Activated CD8-positive, alpha-beta memory T cell treated with anti-CD3 and anti-CD28 coated beads, Interleukin-2, amount 50 U/mL, for 4 hours (primary cell): ENCODE measurements at regions not wholly inside any gene's neighbourhood (a gene's known extent, or its start where the extent isn't known, plus 50 kb on each side); places are given as distances from the start of the nearest gene placed in this dataset.
"Not testable (repeated sequence)": the region's sequence is repeated elsewhere in the genome, so short reads cannot be mapped to it uniquely, and the experiment has no call there.

Experiments
- DNase-seq: peaks from one replicate; pipeline ENCODE4 v3.0.0-alpha.2; 2020

DNA sequence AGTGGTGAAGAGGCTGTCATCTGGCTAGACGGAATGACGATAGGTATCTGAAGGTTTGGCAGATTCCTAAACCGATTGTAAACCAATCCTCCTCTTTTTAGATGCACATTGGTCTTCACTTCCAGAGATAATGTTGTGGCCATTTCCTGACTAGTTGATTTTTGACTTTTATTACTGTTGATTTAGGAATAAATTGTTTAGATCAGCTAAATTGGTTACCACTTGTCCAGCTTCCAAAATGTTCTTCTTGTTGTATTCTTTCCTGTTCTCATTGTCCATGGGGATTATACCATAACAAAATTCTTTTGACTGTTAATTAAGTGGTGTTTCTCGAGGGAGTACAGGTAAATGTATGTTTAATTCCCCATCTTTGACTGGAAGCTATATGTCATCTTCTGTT is 119.7 kb downstream of the MACROH2A1 start:
- DNase-seq, result no peak

DNA sequence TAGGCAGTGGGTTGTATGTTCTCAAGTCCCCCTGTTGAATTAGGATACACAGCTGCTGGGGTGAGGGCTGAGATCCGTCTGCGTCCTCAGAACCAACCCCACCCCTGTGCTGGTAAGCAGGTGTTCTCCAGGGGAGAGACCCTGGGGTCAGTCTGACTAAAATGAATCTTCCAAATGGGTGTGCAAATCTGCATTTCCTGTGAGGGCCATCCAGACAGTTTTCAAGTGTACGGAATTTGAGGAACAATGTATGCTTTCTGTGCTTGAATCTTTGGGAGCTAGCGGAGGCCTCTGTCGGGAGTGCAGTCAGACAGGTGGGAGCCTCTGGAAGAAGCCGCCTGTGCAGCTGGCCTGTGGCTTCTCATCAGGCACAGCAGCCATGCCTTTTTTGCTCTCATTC is 122.9 kb downstream of the MACROH2A1 start:
- DNase-seq, result no peak

DNA sequence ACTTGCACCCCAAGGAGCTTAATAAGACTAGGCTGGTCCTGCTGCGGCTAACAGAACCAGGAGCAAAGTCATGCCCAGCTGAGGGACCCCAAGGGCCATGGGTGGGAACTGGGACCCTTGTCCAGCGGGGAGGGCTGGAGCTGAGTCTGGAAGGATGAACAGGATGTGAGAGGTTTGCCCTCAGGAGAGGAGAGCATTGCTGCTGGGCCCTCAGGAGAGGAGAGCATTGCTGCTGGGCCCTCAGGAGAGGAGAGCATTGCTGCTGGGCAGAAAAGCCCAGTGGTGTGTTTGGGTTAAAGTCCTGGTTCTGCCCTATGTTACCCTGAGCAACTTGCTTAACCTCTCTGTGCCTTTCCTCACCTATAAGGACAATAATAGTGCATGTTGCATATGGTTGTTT is 125.8 kb downstream of the MACROH2A1 start:
- DNase-seq, result no peak

DNA sequence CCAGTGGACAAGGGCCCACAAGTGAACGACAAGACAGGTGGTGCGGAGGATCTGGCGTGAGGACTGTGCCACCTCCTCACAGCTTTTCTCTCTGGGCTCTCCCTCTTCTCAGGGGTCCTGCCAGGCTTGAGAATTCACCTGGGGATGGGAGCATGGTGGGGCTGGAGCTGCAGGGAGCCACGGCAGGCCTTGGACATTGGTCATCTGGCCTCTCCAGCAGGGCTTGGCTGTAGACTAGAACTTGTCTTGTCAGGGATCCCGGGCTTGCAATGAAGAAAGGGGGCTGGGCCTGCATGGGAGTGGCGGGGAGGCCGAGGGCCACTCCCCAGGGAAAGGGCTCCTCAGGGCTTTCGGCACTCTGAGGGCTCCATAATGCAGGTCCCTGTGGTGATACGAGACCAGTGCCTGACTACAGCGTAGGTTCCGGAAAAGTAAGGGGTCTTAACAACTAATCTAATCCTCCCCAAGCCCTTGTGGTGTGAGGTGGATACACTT is 126.7 kb downstream of the MACROH2A1 start:
- DNase-seq, result no peak

DNA sequence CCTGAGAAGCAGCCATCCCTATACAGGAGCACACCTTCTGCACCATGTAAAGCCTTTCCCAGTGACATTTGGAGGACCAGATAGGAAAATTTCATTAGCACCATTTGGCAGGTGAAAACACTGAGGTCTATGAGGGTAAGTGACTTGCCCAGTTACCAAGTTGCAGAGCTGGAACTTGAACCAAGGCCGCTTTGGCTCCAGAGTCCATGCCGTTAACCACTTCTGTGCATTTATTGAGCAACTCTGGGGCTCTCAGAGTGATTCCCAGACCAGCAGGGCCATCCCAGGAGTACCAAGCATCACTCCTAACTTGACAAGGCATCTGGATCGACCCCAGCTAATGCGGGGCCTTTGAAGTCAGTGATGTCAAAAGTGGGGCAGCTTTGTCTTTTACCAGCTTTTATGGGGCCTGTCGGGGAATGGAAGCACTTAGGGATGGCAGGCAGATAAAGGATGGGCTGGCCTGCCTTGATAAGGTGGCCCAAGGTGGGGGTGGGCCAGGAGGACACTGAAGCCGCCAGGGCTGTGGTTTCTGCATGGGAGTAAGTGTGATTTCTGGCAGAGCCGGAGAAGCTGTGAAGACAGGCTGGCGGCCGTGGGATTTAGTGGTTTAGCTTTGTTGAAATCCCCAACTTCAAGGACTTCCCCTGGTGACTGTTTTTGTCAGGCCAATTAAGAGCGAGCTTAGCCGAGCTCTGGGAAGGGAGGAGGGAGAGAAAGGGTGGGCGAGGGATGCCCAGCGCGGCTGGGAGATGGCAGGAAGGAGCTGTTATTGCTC is 127.3 kb downstream of the MACROH2A1 start:
- no peak for DNase-seq

DNA sequence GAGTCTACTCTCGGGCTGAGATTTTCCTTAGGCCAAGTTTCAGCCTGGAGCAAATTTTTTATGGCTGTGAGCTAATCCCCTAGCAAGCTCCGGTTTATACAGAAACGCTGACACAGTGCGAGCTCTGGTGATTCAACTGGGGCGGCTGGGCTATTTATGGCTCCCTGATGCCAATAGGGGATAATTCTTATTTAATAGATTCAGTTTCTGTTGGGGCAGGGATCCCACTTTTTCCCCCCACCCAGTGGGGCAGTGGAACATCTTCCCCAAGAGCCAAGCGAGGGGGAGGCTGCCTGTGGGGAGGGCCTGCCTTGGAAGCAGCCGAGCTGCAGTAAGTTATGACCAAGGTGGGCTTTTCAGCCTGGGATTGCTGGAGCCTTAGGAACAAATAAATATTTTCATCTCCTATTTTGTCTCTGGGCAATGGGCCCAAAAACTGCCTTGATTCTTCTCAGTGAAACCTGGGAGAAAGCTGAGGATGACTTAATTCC is 129.1 kb downstream of the MACROH2A1 start:
- DNase-seq, result no peak

DNA sequence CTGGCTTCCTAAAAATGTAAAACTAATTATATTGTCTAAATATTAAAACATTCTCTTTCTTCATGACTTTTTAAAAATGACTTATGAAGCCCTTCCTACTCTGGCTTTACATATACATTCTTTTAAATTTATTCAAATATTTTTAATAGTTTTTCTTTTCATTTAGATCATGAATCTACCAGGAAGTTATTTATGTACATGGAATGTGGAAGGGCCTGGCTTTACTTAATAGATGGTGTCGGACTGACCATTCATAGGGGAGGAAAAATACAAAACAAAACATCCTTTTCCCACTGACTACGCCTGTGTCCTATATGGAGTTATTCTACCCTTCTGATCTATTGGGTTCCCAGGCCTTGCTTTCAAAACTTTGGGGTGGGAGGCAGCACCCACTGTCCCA is 129.8 kb downstream of the MACROH2A1 start:
- no peak for DNase-seq

DNA sequence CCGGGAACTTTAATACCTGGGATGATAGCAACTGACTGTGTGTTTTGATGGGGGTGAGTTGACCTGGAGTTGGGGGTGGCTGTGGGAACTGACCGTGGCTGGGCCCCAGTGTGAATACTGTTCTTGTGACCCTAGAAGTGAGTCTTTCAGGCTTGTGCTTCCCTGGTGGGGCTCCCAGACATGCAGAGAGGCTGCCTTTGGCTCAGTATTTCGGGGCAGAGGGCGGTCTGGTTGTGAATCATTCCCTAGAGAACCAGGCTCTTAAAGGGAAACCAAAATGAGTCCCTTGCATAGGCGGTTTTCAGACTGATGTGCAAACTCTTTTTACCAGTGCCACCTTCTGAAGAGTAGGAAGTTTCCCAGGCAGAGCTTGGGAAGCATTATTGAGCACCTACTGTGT is 132.1 kb downstream of the MACROH2A1 start:
- no peak for DNase-seq

DNA sequence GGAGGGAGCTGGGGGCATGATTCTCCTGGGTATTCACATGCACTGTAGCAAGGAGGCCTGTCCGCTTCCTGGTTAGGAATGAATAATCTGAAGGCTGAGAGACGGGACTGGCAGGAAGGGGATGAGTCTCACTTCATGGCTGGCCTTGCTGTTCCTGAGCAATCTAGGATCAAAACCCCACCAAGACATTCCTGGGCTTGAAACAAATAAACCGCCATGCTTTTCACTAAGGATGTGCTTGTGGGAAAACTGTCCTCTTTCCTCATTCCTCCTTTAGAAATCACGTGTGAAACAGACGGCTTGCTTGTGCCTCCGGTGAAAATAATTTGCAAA is 132.8 kb downstream of the MACROH2A1 start:
- no peak for DNase-seq

DNA sequence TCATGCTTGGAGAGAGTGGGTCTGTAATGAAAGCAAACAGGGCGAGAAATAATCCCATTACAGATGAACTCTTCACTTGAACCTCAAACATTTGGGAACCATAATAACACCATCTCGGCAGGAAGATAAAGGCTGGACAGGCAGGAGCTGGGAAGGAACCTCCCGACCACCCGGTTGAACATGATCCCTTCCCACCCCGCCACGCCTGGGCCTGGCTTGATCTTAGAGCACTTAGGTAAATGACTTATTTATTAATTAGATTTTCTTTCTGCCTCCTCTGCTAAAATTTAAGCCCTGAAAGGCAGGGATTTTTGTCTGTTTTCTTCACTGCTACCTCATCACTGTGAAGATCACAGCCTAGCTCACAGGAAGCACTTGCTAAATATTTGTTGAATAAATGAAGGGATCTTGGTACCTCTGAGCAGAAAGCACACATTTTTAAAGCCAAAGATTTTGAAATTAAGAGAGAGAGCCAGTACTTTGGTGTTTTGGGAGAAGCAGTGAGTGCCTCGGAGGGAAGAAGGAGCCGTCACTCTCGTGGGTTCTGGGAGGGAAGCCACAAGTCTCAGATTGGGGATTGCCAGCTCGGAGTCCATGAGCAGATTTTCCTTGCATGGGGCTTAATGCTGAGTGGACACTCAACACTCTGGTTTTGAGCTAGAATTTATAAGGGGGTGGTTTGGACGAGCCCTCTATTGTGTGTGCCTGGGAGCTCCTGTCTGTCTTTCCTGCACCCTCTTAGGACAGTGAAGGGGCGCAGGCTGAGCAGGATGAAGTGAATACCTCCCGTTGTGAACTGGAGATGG is 133.3 kb downstream of the MACROH2A1 start:
- no peak for DNase-seq

DNA sequence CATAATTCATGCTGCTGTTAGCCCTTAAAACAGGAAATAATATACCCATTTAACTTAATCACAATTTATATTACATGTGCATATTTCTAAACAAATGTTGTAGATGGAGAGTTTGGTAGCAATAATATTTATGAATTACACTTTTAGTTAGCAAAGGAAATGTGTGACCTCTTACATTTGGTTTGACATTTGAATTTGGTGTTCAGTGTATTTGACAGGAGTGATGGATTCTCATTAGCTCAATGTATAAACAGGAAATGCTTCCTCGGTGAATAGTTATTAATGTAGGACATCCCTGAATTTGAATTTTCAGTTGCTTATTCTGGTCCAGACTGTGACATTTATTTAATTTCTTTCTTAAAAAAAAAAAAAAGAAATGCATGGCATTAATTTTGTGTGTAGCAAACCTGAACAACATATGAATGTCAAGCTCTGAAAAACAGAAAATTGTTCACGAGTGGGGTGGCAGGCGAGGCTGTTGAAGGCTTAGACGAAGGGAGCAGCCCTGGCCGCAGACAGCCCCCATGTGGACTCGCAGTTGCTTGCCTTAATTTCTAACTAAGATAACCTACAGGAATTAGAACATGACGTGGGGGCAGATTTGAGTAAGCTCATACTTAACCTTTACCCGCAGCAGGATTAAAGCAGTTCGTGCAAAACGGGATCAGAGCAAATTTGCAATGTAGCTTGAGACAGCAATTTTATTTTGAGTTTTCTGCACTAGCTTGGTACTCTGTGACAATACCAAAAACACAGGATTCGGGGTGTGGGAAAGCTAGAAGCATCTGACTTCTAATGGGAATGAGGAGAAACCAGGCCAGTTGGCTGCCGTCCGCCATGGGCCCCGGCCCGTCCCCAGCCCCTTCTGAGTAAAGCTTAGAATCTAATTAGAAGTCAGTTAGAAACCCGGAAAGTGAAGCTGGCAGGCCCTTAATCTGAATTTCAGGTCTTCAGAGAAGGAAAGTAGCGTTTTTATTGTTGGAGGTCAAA is 134.3 kb downstream of the MACROH2A1 start:
- DNase-seq, result no peak

DNA sequence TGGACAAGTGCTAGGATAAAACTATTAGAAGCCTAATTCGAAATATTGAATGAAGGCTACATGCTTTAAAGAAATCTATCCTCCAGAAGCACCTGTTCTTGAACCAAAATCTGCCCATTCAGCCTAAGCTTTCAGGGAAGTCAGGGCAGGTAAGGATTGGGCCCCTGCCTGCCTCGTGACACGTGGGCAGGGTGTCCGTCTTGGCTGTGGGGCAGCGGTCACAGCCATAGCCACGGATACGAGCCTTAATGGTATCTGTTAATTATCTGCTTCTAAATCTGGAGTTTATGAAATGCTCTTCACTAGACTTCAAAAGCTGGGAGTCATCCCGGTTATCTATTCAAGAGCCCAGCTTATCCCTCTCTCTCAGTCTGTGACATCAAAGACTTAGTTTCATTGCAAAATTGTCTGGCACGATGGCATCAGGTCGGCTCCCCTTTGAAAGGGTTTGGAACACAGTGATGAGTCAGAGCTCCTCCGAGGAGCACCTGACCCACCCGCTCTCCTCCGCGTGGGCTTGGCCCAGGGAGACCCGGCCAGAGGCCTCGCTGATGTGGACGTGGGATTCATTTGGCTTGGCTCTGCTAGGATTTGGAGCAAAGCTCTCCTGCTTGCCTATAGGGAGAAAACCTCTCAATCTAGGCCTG is 135.9 kb downstream of the MACROH2A1 start:
- no peak for DNase-seq

DNA sequence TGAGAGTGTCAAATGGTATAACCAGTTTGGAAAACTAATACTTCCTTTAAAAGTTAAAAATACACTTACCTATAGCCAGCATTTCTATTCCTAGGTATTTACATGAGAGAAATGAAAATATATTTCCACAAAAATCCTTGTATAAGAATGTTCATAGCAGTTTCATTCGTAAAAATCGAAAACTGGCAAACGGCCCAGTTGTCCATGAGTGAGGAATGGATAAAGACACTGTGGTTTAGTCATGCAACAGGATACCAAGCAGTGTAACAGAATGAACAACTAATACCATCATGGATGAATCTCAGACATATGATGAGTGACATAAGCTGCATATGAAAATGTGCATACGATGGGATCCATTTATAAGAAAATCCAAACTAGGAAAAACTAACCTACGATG is 136.7 kb downstream of the MACROH2A1 start:
- no peak for DNase-seq

DNA sequence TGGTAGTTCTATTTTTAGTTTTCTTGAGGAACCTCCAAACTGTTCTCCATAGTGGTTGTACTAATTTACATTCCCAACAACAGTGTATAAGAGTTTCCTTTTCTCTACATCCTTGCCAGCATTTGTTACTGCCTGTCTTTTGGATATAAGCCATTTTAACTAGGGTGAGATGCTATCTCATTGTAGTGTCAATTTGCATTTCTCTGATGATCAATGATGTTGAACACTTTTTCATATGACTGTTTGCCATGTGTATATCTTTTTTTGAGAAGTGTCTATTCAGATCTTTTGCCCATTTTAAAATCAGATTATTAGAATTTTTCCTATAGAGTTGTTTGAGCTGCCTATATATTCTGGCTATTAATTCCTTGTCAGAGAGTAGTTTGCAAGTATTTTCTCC is 138.9 kb downstream of the MACROH2A1 start:
- DNase-seq, result not testable (repeated sequence)

DNA sequence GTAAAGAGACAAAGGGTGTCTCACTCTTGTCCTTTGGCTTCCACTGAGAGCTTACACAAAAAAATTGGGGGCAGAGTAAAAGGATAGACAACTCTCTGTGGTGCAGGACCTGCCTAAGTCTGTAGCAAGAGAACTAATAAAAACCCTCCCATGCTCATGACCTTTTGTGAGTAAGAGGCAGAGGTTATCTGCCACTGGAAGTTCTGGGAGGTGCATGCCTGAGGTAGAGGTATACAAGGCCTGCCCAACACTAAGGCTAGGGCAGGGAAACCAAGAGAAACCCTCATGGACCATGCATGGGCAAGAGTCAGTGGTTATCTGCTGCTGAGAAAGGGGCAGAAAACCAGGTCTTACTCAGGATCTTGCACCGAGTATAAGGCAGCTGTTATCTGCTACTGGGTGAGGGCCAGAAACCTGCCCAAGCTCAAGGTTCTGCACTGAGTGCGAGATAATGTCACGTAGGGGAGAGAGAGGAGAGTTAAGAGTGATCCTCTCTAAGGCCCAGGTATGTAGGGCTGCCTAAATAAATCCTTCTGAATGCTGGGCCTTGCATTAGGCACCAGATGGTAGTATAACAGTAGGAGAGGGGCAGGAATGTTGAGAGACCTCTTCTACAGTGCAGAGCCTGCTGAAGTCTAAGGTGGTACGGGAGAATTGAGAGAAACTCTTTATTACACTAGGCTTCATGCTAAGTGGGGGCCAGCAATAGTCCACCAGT is 143.4 kb downstream of the MACROH2A1 start:
- DNase-seq, result no peak

DNA sequence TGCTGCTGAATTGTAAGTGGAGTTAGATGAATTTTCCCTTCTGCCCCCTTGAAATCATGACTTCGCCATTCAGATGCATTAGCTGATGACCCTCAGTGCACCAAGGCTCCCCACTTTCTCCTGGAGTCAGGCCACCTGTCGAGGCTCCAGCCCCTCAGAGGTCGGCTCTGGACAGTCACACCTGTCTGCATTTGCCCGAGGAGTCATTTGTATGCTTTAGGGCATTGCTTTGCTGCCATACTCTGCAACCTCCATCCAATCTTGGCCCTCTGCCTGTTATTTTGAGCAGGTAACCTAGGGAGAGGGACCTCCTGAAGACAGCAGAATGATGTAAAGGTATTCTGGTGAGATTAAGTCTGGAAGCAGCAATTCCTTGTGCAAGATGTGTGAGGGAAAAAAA is 144.8 kb downstream of the MACROH2A1 start:
- DNase-seq, result no peak

DNA sequence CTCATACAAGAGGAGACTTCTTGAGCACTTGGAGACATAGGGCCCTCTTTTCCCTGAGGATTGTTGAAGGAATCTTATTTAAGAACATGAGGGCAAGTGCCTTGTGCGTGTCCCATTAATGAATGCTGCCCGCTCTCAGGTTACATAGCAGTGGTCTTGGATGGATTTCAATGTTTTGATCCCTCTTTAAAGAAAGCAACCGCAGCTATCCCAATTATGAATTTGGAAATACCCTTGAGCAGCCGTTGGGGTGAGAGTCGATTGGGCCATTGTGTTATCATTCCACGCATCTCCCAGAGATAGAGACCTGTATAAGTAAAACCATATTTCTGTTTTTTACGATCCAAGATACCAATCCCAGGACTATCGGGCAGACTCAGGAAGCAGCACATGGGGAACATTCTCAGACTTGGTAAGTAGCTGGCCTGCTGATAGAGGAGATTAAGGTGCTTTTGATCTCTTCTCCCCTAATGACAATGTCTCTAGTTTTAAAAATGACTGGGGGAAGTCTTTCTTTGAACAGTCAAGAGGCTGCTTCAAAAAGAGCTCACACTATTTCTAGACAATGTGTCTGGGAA is 145.3 kb downstream of the MACROH2A1 start:
- DNase-seq, result no peak

DNA sequence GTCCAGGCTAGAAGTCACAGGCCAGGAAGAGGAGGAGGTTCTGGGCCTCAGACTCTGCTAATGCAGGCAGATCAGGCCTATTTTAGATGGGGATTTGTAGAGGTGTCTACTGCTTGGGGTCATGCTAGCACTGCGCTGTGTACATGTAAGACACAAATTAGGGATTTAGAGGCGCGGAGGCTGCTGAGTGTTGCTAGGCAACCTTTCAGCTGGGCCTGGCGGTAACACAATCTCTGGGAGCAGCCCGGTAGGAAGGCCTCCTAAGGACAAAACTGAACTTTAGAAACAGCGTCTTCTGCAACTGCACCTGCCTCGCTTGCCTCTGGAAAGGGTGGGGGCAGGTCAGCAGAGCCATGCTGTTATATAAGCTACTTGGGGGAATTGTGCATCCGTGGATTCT is 147.9 kb downstream of the MACROH2A1 start:
- DNase-seq, result no peak

DNA sequence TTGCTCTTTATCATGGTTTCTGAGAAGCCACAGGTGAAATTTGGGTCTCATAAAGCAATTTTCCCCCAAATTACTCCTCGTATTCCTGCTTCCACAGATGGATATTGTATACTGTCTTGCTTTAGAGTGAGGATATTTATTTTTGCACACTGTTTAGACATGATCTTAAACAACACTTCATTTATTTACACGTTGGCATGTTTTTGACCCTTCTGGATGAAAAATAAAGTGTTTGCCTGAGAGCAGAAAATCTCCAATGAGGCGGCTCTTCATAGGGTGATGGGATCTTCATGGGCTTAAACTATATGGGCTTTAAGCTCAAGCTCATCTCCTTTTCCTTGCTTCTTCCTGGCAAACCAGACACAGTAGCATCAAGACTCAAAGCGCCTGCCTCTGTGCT is 148.4 kb downstream of the MACROH2A1 start:
- no peak for DNase-seq

DNA sequence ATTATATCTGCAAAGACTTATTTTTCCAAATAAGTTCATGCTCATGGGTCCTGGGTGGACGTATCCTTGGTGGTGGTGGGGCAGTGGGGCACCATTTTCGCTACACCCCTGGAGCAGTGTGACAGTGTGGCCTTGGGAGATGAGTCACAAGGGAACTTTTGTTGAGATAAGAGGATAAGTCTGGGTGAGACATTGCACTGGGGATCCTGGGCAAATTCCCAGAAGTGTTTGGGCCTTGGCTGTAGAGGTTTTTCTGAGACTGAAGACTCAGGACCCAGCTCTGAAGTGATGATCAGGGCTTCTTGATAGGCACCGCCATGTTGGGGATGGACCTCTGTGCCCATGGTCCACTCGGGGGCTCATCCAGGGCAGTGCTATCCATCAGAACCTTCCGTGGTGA is 149.4 kb downstream of the MACROH2A1 start:
- no peak for DNase-seq

DNA sequence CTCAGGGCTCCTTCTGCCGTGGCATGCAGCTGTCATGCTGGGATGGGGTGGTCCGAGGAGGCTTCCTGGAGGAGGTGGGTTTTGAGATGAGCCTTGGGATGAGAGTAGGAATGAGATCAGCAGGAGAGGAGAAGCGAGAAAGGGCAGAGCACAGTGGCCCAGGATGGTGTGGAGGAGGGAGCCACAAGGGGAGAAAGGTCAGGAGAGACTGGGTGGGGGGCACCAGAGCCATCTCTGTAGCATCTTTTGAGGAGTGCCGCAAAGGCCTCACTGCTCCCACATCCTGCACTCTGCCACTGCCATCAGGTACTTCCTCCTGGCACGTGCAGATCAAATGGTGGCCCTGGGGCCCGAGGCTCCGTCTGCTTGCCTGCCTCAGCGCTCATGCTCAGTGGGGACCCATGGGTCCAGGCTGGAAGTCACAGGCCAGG is 150.2 kb downstream of the MACROH2A1 start:
- no peak for DNase-seq
